NCI-H2196 treated with DMSO at 0.1 percent for 48 hours (cell line): ENCODE measurements at regions not wholly inside any gene's neighbourhood (a gene's known extent, or its start where the extent isn't known, plus 50 kb on each side); places are given as distances from the start of the nearest gene placed in this dataset.
"Not testable (repeated sequence)": the region's sequence is repeated elsewhere in the genome, so short reads cannot be mapped to it uniquely, and the experiment has no call there.

Source experiments
- DNase-seq: peaks from one replicate; lab custom pipeline; 2025; ENCODE audit not compliant: unreplicated experiment; lab: John Stamatoyannopoulos, UW

- no peak for DNase-seq
These were observed 89.6 kb downstream of the DDX1 start for GRCh38 chr2:15681089-15681885.

DNA sequence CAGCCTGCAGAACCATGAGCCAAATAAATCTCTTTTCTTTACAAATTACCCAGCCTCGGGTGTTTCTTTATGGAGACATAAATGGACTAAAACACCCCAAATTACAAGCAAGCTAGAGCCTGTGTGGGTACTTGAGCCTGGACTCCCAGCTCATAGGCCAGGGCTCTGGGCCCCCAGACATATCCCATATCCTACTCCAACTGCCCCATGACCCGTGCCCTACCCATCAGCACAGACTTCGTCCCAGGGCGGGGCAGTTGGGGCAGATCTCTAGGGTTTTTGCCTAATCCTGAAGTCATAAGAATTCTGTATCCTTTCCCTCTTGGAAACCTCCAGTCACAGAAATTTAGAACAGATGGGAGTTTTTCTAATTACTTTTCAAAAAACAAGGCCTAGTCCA lies 90.7 kb downstream of the DDX1 start:
- DNase-seq: no peak

GRCh38 chr2:15684161-15685039 lies 92.7 kb downstream of the DDX1 start:
- no peak for DNase-seq

DNA sequence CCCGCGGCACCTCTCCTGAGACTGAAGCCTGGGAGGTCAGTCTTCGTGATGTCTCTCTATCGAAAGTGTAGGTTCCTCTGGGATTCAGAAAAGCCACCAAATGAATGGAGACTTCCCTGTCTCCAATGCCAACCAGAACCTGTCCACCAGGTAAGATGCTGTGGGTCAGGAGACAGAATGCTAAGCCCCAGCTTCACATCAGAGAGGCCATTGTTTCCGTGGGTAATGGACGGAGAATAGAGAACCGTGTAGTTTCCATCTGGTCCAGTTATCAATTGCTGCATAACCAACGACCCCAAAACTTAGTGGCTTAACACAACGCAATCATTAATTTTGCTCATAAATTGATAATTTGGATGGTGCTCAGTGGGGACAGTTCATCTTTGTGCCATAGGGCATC lies 93.5 kb downstream of the DDX1 start:
- no peak for DNase-seq

DNA sequence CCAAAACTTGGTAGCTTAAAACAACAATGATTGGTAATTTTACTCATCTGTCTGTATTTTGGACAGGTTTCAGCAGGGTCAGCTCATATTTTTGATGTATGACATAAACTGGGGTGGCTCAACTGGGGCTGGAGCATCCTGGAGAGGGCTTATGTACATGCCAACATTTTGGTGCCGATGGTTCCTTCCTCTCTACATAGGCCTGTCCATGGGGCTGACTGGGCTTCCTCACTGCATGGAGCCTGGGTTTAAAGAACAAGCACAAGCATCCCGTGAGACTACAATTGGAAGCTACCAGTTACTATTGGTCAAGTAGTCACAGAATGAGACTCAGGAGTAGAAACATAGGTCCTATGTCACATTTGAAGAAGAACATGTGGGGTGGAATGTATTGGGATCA lies 95.0 kb downstream of the DDX1 start:
- DNase-seq: no peak

DNA sequence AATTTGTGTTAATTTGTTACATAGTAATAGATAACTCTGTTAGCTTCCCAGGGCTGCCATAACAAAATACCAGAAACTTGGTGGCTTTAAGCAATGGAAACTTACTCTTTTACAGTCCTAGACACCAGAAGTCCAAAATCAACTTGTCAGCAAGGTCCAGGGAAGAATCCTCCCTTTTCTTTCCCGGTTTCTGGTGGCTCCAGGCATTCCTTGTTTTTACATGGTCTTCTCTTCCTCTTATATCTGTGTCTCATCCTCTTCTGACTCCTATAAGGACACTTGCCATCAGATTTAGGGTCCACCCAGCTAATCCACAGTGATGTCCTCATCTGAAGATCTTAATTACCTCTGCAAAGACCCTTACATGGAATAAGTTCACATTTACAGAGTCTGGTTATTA lies 95.6 kb downstream of the DDX1 start:
- DNase-seq: no peak

GRCh38 chr2:15687720-15688119 lies 96.1 kb downstream of the DDX1 start:
- no peak for DNase-seq

DNA sequence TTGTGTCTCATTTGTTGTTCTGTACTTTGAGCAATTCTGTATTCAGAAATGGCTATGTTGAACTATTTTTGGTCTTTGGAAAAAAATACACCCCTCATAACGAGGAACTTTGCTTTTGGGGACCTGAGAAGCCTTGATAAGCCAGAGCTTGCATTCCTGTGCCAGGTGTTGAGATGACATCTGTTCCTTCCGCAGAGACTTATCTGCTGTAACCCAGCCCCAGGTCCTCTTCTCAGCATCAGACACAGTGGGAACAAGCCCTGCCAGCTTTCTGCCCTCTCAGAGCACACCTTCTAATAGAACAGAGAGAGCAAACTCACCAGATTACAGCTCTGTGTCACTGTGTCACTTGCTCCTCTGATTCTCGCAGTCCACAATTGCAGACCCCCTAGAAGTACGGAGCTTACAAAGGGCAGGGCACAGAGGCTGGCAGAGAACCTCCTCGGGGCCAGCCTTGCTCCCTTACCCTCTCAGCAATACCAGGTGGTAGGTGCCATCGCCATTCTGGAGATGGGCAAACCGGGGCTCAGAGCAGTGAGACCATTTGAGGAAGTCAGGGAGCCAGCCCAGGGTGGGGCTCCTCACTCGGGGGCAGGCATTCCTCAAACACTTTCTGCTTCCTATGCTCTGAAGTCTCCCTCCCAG lies 97.4 kb downstream of the DDX1 start:
- DNase-seq: no peak

- no peak for DNase-seq
These were observed 98.0 kb downstream of the DDX1 start for GRCh38 chr2:15689654-15690053.

DNA sequence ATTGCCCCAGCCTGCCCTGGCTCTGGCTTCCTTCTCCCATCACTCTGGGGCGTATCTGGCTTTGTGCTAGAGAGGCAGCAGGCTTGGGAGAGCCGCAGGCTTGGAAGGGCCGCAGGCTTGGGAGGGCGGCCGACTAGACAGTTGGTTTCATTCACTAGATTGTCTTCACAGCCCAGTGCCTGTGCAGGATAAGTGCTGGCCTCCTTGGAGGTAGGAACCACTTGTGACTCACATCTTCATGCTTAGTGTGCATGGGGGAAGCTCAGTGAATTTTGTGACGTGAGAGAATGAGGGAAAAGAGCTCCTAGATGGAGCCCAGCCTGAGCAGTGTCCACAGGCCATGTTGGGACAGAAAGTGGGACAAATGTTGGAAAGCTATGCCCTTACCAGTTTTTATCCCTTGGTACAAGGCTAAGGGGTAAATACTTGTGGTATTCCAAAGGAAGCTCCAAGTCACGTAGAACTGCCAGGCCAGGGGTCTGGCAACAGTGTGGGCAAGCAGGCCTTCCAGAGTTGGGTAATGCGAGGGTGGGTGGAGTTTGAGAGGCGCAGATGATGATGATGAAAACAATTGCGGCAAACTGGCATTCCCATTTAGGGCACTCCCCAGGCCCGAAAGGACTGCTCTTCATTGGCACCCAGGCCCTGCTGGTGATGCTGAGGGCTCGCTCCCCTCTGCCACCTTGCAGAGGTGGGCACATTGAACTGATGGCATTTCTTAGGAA lies 100.1 kb downstream of the DDX1 start:
- DNase-seq: no peak

DNA sequence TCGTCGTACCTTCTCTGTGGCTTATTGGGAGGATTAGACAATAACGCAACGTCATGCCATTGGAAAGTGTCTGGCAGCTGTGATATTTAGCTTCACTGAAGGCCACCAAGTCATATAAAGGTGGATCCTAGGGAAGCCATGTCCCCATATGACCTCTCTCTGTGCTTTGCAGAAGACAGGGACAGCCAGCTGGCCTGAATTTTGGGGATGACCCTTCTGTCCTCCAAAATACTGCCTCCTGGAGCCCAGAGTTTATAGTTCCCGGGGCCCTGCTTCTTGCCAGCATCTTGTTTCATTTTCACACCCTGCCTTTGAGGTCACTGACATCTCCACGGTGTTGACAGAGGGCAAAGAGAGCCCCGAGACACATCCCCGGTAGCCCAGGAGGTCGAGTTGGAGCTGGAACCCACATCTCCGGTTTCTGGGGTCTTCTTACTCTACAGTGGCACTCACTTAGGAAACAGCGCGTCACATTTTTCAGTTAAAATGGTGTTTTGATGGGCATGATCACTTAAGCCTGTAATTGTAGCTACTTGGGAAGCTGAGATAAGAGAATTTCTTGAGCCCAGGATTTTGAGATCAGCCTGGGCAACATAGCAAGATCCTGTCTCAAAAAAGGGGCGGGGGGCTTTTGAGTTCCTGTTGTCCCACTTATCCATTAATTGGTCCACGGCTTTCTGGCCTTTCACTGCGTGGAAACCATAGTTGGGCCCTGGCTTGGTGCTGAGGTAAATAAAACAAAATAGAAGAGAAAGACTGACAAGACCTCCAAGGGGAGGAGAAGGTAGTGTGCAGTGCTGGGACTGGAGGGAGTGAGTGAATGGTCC lies 101.1 kb downstream of the DDX1 start:
- no peak for DNase-seq

- no peak for DNase-seq
These were observed 101.7 kb downstream of the DDX1 start for GRCh38 chr2:15693382-15693781.

DNA sequence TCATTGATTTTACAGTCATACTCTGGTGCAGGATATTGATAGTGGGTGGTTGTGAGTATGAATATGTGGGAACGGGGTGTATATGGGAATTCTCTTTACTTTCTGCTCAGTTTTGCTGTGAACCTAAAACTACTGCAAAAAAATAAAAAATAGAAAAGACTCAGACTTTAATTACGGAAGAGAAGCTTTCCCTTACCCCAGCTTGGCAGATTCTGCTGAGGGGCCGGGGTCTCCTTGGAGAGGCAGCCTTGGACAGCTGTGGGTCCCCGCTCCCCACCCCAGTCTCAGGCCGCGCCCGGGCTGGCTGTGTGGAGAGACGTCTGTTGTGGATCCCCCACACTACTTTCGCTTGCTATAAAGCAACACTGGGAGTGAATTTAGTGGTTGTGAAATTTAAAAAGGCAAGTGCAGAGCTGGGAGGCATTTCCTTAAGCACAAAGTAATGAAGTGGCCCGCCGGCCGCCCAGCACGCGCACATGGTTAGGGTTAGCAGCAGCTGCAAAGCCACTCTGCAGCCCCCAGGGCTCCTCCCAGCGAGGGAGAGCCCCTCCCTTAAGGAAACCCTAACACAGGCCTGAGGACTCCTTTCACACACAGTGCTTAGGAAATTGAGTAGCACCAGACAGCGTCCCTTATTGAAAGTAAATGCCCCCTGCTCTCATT lies 102.4 kb downstream of the DDX1 start:
- DNase-seq: no peak

- DNase-seq: no peak
These were observed 102.9 kb downstream of the DDX1 start for GRCh38 chr2:15694589-15694986.

DNA sequence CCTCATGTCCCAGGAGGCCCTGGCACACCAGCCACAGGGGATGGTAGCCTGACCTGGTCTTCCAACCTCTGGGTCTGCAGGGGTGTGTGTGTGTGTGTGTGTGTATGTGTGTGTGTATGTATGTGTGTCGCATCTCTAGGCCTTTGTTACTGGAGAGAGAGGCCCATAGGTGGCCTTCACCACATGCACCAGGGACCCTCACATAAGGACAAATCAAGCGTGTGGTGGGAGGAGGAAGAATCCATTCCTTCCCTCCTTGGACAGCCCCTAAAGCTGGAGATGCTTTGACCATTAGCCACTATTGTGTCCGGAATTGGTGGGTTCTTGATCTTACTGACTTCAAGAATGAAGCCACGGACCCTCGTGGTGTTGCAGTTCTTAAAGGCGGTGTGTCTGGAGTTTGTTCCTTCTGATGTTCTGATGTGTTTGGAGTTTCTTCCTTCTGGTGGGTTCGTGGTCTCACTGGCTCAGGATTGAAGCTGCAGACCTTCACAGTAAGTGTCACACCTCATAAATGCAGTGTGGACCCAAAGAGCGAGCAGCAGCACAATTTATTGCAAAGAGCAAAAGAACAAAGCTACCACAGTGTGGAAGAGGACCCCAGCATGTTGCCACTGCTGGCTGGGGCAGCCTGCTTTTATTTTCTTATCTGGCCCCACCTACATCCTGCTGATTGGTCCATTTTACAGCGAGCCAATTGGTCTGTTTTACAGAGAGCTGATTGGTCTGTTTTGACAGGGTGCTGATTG lies 104.1 kb downstream of the DDX1 start:
- DNase-seq: no peak

GRCh38 chr2:15696606-15697170 lies 105.0 kb downstream of the DDX1 start:
- not testable (repeated sequence) for DNase-seq

DNA sequence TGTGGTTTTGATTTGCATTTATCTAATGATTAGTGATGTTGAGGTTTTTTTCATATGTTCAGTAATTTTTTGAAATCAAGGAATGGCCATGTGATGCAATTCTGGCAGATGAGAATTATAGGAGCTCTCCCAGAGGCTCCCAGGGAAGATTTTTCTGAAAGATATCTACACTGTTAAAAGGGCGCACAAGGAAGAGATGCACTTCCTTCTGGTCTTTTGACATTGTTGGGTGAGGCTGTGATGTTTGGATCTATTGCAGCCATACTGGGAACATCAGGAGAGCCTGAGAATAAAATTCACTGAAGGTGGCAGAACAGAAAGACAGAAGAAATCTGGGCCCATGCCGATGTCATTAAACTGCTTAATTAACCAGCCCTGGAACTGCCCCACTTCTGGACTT lies 108.5 kb downstream of the DDX1 start:
- DNase-seq: no peak

DNA sequence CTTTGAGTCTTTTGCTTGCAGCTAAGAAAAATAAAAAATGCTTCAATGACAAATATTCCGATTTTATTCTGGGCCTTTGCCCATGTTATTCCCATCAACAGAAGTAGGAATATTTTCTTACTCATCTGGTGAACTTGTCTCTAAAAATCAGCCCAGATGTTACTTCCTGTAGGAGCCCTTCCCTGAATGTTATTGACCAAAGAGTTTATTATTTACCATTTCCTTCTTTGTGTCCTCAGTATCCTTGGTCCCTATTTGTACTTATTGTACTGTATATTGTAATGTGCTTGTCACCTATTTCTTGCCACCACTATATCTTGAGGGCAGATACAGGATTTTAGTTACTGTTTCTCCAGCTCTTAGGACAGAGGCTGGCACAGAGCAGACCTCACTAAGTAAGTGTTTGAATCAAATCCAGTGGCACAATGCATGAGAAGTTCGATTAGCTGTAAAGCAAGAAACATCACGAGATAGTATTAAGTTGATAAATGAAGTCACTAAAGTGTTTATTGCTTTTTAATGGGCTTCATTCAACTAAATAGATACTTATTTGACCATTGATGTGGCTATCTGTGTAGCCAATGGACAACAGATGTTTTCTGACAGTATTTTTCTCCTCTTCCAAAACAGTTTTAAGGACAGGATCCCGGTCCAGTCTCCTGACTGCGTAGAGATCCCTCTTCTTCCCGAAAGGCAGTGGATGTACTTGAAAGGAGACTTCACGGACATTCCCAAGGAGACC lies 109.1 kb downstream of the DDX1 start:
- no peak for DNase-seq
